ENCODE measurements at regions not wholly inside any gene's neighbourhood (a gene's known extent, or its start where the extent isn't known, plus 50 kb on each side); places are given as distances from the start of the nearest gene placed in this dataset.

DNA sequence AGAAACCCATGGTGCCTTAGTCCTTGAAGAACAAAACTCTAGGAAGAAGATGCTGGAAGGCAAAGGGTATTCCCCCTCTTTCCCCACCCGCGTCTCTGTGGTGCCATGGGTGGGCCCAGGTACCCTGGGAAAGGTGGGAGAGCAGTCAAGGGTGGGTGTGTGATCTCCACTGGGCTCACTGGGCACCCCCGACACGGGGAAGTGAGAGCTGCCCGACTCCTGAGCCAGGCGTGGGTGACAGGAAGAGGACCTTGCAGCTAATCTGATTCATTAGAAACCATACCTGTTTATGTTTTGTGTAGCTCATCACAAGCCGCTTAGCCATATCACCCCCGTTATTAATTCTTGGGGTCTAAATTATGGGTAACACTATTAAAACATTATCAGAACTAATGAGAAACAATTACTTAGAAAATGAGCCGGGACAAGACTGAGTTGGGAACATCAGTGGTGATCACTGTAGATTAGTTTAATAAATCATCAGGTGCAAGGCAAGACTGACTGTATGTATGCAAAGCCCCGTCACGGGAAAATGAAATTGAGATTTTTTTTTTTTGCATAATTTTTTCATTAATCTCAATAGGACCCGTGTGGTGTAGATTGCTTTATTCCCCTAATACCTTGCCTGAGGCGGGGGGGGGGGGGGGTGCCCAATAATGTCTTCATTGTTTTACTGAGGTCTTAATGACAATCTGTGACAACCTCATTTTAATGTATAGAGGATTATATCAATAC, 77.3 kb downstream of the ZIC5 start:
- DNase-seq (ENCODE audit: low spot score in 2 of 2) (no peak), FAIRE-seq (no peak)

- DNase-seq (ENCODE audit: low spot score in 2 of 2) (no peak), FAIRE-seq (no peak)
Observed at GRCh38 chr13:99893567-99893966, 78.0 kb downstream of the ZIC5 start.

- FAIRE-seq (no peak), DNase-seq (ENCODE audit: low spot score in 2 of 2) (no peak)
Observed at GRCh38 chr13:99892866-99893504, 78.6 kb downstream of the ZIC5 start.

DNA sequence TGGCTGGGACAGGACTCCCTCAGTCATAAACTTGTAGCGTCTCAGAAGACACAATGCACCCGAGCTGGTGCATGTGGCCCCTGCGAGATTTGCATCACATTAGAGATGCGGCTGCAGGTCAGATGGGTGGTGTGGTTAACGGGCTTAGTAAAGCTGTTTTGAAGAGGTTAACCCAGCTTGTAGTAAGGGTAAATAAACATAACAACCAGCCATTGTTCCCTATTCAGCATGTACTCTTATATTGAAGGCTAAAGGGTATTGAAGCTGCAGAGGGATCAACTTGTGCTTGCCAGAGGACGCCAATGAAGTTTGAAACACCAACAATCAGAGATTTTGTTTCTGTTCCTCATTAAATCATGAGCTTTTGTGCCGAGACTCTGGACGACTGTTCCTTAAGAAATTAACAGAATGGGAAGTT, 79.4 kb downstream of the ZIC5 start:
- FAIRE-seq = no peak
- DNase-seq (ENCODE audit: low spot score in 2 of 2) = no peak

DNA sequence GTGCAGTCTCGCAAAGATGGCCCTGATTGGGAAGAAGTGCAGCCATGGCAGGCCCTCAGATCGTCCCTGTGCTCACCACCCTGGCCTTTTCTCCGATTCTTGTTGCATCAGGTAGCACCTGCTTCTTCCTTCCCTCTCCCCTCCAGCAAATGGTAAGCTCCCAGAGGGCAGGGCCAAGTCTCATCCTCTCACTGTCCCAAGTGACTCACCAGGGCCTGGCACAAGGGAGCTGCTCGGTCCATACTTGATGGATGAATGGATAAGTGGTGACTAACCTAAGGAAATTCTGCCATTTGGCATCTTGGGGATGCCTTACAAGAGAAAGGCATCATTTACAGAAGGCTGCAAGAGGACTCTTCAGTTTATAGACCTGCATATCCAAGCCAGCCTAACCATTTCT, 84.9 kb downstream of the ZIC5 start:
- FAIRE-seq = no peak
- DNase-seq (ENCODE audit: low spot score in 2 of 2) = no peak

DNA sequence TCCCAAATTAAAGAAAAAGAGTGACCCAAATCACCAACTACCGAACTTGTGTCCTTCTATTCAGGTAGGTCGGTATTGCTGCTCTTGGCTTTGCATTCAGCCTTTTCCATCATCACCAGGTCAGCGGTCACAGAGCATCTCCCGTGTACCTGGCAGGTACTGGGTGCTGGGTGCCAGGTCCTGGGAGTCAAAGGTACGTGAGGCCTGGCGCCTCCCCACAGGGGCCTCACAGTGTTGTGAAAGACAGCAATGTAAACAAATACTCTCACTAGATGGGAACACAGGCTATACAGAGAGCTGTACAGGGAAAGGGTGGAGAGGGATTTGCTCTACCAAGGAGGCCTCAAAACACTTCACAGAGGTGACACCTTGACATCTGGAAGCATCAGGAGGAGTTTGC, 86.7 kb downstream of the ZIC5 start:
- DNase-seq (ENCODE audit: low spot score in 2 of 2) (no peak), FAIRE-seq (no peak)

DNA sequence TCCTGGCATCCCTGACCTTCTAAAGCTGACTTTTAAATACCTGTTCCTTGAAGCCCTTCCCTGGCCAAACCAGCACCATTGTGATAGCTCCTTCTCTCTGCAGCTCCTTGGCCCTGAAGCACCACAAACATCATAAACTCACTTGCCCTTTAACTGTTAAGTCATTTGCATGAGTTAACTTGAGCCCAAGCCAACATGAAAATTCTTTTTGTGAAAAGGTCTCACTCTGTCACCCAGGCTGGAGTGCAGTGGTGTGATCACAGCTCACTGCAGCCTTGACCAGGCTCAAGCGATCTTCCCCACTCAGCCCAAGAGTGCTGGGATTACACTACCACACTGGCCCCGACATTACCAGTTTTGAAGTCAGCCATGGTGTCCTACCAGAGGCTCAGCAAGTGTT, 87.8 kb downstream of the ZIC5 start:
- FAIRE-seq (no peak), DNase-seq (ENCODE audit: low spot score in 2 of 2) (no peak)

DNA sequence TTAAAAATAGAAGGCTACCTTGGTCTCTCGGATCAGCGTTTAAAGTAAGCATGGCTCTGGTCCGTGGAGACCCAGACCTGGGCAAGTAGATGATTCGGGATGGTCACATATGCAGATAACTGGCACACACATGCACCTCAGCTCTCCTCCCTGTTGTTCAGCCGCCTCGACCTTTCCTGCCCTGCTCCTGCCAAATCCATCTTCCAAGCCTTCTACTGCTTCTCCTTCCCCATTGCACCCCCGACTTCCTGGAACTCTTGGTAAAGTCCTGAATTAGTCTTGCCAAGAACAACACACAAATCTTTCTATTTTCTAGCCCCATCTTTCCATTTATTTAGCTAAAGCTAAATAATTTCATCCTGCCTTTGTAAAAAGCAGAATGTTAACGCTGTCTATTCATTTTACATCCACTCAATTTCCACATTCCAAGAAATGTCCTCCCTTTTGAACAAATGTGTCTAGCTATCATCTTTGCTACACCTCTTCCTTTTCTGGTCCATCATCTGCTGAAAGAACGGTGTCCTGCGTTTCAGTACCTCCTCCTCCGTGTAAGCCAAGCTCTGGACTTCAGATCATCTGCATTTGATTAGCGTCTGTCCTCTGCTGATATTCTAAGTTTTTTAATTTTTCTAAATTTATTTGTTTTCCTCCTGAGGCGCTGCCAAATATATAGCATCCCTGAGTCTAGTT, 92.5 kb downstream of the ZIC5 start:
- FAIRE-seq (no peak), DNase-seq (ENCODE audit: low spot score in 2 of 2) (no peak)

GRCh38 chr13:99876651-99877050, 94.9 kb downstream of the ZIC5 start:
- FAIRE-seq (no peak), DNase-seq (ENCODE audit: low spot score in 2 of 2) (no peak)

DNA sequence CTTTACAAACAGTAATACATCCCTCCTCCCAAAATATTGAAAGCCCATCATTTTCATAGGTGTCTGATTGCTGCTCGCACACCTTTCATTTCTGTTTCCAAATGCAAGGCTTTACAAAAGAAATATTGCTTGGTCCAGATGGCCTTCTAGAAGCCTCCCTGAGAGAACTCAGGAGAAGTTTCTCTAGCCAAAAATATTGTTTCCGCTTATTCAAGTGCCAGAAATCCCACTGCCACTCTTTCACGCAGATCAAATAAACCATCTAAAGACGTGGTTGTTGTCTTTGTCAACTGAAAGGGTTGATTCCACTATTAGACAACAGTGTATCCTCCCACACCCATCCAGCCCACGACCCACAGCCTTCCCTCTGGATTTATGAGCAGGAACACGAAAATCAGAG, 96.2 kb downstream of the ZIC5 start:
- FAIRE-seq = no peak
- DNase-seq (ENCODE audit: low spot score in 2 of 2) = no peak

GRCh38 chr13:99873832-99874430, 97.6 kb downstream of the ZIC5 start:
- FAIRE-seq = no peak

DNA sequence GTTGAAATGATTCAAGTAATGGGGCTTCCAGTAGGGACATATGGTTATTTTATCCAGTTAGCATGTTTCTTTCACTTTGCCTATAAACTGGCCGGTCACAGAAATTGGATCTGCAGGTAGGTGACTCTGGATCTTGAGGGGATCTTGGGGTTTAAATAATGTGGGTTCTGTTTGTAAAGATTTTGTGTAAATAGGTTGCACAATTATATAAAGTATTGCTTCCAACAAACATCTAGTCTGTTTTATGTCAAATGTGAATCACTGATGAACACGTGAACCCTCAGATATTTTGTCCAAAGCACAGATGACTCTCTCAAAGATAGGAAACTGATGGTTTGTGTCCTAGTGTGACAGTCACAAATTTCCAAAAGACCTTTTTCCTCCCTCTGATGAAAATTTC, 98.4 kb downstream of the ZIC5 start:
- no peak for FAIRE-seq

More at GRCh38 chr13:99873832-99874430, 97.6 kb downstream of the ZIC5 start:
- no peak for DNase-seq (ENCODE audit: low spot score in 2 of 2)

GRCh38 chr13:99871249-99871898, 100.2 kb downstream of the ZIC5 start:
- DNase-seq (ENCODE audit: low spot score in 2 of 2) (no peak), FAIRE-seq (no peak)

More for the DNA sequence above, 98.4 kb downstream of the ZIC5 start:
- no peak for DNase-seq (ENCODE audit: low spot score in 2 of 2)

- DNase-seq (ENCODE audit: low spot score in 2 of 2) = no peak
- no peak for FAIRE-seq
Observed at GRCh38 chr13:99870541-99870940, 101.0 kb downstream of the ZIC5 start.

GRCh38 chr13:99869830-99870229, 101.7 kb downstream of the ZIC5 start:
- no peak for DNase-seq (ENCODE audit: low spot score in 2 of 2)
- peak; percentile 8 for FAIRE-seq

GRCh38 chr13:99868767-99869166, 102.8 kb downstream of the ZIC5 start:
- FAIRE-seq = no peak
- DNase-seq (ENCODE audit: low spot score in 2 of 2) = no peak

GRCh38 chr13:99867535-99868257, 103.9 kb downstream of the ZIC5 start:
- no peak for DNase-seq (ENCODE audit: low spot score in 2 of 2)
- no peak for FAIRE-seq

DNA sequence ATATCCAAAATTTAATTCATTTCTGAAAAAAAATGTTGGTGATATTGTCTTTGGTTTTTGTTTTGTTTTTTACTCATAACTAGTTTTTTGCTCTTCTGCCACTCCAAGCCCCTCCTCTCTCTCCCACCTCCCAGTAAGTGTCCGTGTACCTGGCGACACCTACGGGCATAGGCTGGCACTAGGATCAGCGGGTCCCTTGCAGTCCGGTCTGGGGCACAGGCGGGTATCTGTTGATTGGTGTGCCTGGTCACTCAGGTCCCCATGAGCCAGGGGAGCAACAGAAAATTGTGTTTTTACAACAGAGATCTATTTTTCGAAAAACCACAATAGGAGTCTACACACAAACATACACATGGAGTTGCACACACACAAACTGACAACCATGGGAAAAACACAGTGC, 104.8 kb downstream of the ZIC5 start:
- FAIRE-seq = no peak
- DNase-seq (ENCODE audit: low spot score in 2 of 2) = no peak

DNA sequence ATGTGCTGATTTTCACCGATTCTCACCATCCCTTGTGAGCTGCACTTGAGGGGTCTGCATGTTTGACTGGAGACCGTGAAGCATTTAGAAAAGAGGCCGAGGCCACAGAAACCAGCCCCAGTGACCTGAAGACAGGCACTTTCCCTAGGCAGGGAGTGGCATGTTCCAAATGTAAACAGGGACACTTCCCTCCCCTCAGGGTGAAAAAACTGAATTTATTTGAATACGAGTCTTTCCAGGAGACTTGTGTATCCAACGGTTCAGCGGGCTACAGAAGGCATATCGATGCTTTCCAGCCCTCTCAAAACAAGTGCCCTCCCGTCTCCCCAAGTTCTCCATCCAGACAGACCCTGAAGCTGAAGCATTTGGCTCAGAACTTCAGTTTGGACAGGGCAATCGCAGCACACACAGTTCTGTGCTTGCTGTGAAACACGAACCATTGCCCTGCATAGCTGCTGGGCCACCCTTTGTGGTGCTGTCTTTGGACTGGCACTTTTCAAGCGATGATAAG, 106.1 kb downstream of the ZIC5 start:
- FAIRE-seq (no peak), DNase-seq (ENCODE audit: low spot score in 2 of 2) (no peak)

DNA sequence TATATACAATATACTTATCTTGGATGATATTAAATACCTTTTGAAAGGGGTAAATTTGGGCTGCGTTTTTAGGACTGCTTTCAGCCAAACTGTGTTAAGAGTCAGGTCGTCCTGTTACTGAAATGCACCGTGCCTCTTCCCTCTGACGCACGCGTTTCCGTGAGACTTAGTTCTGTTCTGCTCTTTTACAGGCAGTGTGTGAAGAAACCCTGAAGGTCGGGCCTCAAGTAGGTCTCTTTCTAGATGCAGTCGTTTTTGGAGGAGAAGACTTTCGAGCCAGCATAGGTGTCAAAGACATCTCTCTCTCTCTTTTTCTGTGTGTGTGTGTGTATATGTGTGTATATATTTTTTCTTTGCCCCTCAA, 107.0 kb downstream of the ZIC5 start:
- FAIRE-seq = no peak

More for the DNA sequence above, 107.0 kb downstream of the ZIC5 start:
- no peak for DNase-seq (ENCODE audit: low spot score in 2 of 2)
